Activated CD8-positive, alpha-beta T cell treated with anti-CD3 and anti-CD28 coated beads for 36 hours (primary cell): ENCODE measurements at regions not wholly inside any gene's neighbourhood (a gene's known extent, or its start where the extent isn't known, plus 50 kb on each side); places are given as distances from the start of the nearest gene placed in this dataset.
A peak's percentile ranks its signal among the peaks of the same experiment; 100 is the strongest.
"Not testable (repeated sequence)": the region's sequence is repeated elsewhere in the genome, so short reads cannot be mapped to it uniquely, and the experiment has no call there.

ENCODE experiments used
- ATAC-seq: fragments of 200-7000 bp; cut with Tn5 transposase; one replicate; pipeline ENCODE4 v1.10.0; 2021; ENCODE audit warnings: mild to moderate bottlenecking, moderate library complexity
- CTCF ChIA-PET: fragments of 350-600 bp; sonication (Branson Sonifier 250); formaldehyde crosslinking; loops from one replicate; lab custom pipeline; 2021; ENCODE audit warnings: antibody characterized with exemption; lab: Charles Lee
- POLR2A ChIA-PET: fragments of 350-600 bp; sonication (Branson Sonifier 250); formaldehyde crosslinking; loops from one replicate; lab custom pipeline; 2021; ENCODE audit warnings: antibody characterized with exemption; lab: Charles Lee
- DNase-seq: peaks from one replicate; pipeline ENCODE4 v3.0.0-alpha.2; 2020
- H3K27ac Mint-ChIP-seq: one replicate; pipeline ENCODE4 v1.8.0; 2021; ENCODE audit warnings: mild to moderate bottlenecking, mixed read lengths
- H3K27me3 Mint-ChIP-seq: one replicate; pipeline ENCODE4 v1.8.0; 2021; ENCODE audit warnings: mixed read lengths
- H3K36me3 Mint-ChIP-seq: one replicate; pipeline ENCODE4 v1.8.0; 2021; ENCODE audit warnings: low read depth, mixed read lengths
- H3K4me1 Mint-ChIP-seq: one replicate; pipeline ENCODE4 v1.8.0; 2021; ENCODE audit warnings: low read depth, mixed read lengths
- H3K4me3 Mint-ChIP-seq: one replicate; pipeline ENCODE4 v1.8.0; 2021; ENCODE audit warnings: mild to moderate bottlenecking, moderate library complexity, mixed read lengths
- H3K9me3 Mint-ChIP-seq: one replicate; pipeline ENCODE4 v1.8.0; 2021; ENCODE audit warnings: mixed read lengths
- intact Hi-C: fragments of 100-400 bp; cut with micrococcal nuclease; formaldehyde crosslinking; loops from one replicate; pipeline ENCODE4 v1.10.0; 2022
- TF ChIP-seq, protein P1 (sequence below): fragments of 200-600 bp; IDR thresholded peaks from one replicate; pipeline ENCODE4 v1.8.0; 2022; ENCODE audit warnings: antibody characterized with exemption, mild to moderate bottlenecking

GRCh38 chr7:64469673-64470072, 93.2 kb downstream of the ZNF680 start:
- Mint-ChIP-seq H3K27ac (no peak overlapping the region), H3K27me3 (no peaks in the 10 kb centered on the region), H3K4me3 (no peak overlapping the region), H3K36me3 (peaks cover 2% of the 10 kb centered on the region), H3K4me1 (no peaks in the 10 kb centered on the region), H3K9me3 (peaks cover 17% of the 10 kb centered on the region)
- TF ChIP-seq, protein P1, sequence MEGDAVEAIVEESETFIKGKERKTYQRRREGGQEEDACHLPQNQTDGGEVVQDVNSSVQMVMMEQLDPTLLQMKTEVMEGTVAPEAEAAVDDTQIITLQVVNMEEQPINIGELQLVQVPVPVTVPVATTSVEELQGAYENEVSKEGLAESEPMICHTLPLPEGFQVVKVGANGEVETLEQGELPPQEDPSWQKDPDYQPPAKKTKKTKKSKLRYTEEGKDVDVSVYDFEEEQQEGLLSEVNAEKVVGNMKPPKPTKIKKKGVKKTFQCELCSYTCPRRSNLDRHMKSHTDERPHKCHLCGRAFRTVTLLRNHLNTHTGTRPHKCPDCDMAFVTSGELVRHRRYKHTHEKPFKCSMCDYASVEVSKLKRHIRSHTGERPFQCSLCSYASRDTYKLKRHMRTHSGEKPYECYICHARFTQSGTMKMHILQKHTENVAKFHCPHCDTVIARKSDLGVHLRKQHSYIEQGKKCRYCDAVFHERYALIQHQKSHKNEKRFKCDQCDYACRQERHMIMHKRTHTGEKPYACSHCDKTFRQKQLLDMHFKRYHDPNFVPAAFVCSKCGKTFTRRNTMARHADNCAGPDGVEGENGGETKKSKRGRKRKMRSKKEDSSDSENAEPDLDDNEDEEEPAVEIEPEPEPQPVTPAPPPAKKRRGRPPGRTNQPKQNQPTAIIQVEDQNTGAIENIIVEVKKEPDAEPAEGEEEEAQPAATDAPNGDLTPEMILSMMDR, result no peak
- POLR2A ChIA-PET, result no interaction called here
- DNase-seq (no peak), ATAC-seq (no peak)
- CTCF ChIA-PET, result no interaction called here
- intact Hi-C loops, result no loop called here

GRCh38 chr7:64465551-64465950, 97.3 kb downstream of the ZNF680 start:
- Mint-ChIP-seq H3K4me3 (no peak overlapping the region), H3K36me3 (peaks cover 2% of the 10 kb centered on the region), H3K27ac (no peak overlapping the region), H3K9me3 (peaks cover 16% of the 10 kb centered on the region), H3K27me3 (no peaks in the 10 kb centered on the region), H3K4me1 (no peaks in the 10 kb centered on the region)
- intact Hi-C loops, result no loop called here
- no peak for ATAC-seq
- DNase-seq, result no peak
- TF ChIP-seq, protein P1, result no peak
- ChIA-PET CTCF (no interaction called here), POLR2A (no interaction called here)

- no peak overlapping the region for H3K4me3 Mint-ChIP-seq
- peaks cover 9% of the 10 kb centered on the region for H3K9me3 Mint-ChIP-seq
- no peaks in the 10 kb centered on the region for H3K36me3 Mint-ChIP-seq
- POLR2A ChIA-PET, result no interaction called here
- no peaks in the 10 kb centered on the region for H3K27me3 Mint-ChIP-seq
- TF ChIP-seq, protein P1, result no peak
- intact Hi-C loops, result no loop called here
- no peak overlapping the region for H3K27ac Mint-ChIP-seq
- DNase-seq (peak; percentile 12), ATAC-seq (peak; percentile 39)
- CTCF ChIA-PET, result no interaction called here
- no peaks in the 10 kb centered on the region for H3K4me1 Mint-ChIP-seq
These were observed 99.1 kb downstream of the ZNF680 start for GRCh38 chr7:64463636-64464375.

DNA sequence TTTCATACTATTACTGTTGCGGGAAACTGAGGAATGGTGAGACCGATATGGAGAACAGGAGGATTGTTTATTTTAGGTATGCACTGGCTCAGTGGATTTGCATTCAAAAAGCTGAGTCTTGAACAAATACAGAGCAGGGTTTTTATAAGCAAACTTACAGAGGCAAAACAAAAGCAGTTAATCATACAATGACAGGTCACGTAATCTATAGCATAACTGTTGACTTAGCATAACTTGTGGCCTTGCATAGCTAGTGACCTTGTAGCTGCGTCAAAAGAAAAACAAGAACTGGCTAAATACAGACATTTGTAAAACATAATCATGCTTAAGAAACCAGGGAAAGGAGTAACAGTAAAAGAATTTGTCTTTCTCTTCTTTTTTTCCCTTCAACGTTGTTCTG, 103.0 kb downstream of the ZNF680 start:
- POLR2A ChIA-PET, intact Hi-C loops, H3K4me1 Mint-ChIP-seq, H3K27ac Mint-ChIP-seq, ATAC-seq, DNase-seq, H3K27me3 Mint-ChIP-seq, H3K9me3 Mint-ChIP-seq, H3K36me3 Mint-ChIP-seq, H3K4me3 Mint-ChIP-seq: not testable (repeated sequence)
- CTCF ChIA-PET, result interaction anchor here (1.0 kb wide), 1 partner anchor 165 kb away, joined by 3 read pairs; no protein-coding TSS in a partner anchor

DNA sequence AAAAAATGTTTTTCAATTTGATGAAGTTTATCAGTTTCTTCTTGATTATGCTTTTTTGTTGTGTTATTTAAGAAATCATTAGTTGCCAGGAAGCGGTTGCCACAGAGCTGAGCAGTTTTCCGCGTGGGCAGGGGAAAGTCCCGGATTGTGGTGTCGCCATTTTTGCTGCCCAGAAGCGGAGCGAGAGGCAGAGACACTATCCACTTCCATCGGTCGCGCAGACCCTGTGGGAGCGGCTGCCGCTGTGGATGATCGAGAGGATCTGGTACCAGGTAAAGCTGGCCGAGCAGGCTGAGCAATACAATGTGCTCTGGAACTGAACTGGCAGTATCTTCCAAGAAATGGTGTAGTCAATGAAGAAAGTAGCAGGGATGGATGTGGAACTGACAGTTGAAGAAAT, 119.8 kb downstream of the ZNF736 start:
- ChIA-PET CTCF (no interaction called here), POLR2A (interaction anchor here (0.6 kb wide), 1 partner anchor 75 kb away, joined by 4 read pairs; no protein-coding TSS in a partner anchor)
- Mint-ChIP-seq H3K27me3 (no peaks in the 10 kb centered on the region), H3K27ac (no peak overlapping the region), H3K36me3 (no peaks in the 10 kb centered on the region), H3K9me3 (peaks cover 10% of the 10 kb centered on the region), H3K4me3 (no peak overlapping the region), H3K4me1 (no peaks in the 10 kb centered on the region)
- ATAC-seq (no peak), DNase-seq (no peak)
- intact Hi-C loops, result no loop called here
- TF ChIP-seq, protein P1, result no peak
